OCI-LY7 (cell line): ENCODE measurements at regions not wholly inside any gene's neighbourhood (a gene's known extent, or its start where the extent isn't known, plus 50 kb on each side); places are given as distances from the start of the nearest gene placed in this dataset.

ENCODE experiments used
- BruUV-seq: library from RNA; stranded (reverse); fragments of 400-500 nt; replicated peaks from 2 replicates; lab custom pipeline; 2021; lab: Mats Ljungman, UMichigan
- CTCF ChIA-PET: fragments of 300-600 bp; sonication (Branson Sonifier 250); formaldehyde crosslinking; loops from one replicate; lab custom pipeline; 2022; ENCODE audit warnings: antibody characterized with exemption; ENCODE audit not compliant: unreplicated experiment; lab: Charles Lee
- POLR2A ChIA-PET: fragments of 300-600 bp; sonication (Branson Sonifier 250); formaldehyde crosslinking; loops from one replicate; lab custom pipeline; 2022; ENCODE audit warnings: antibody characterized with exemption; lab: Charles Lee
- DNase-seq: peaks from one replicate; pipeline ENCODE4 v3.0.0-alpha.2; 2015; ENCODE audit warnings: low spot score
- H2AFZ ChIP-seq: fragments of 200-600 bp; sonication (generic), shearing (Covaris generic); 2 replicates; pipeline ENCODE4 v1.6.1; 2014; ENCODE audit warnings: mild to moderate bottlenecking, antibody characterized with exemption, low read length, moderate library complexity
- H3K27ac ChIP-seq: fragments of 200-600 bp; sonication (generic); 2 replicates; pipeline ENCODE4 v1.5.1; 2014; ENCODE audit warnings: mixed run types, low read depth, mild to moderate bottlenecking, moderate library complexity, low read length, inconsistent platforms; ENCODE audit not compliant: poor library complexity, severe bottlenecking
- H3K36me3 ChIP-seq: fragments of 200-600 bp; sonication (generic); 2 replicates; pipeline ENCODE4 v1.6.1; 2014; ENCODE audit warnings: mild to moderate bottlenecking, antibody characterized with exemption, low read length, moderate library complexity, mixed read lengths; ENCODE audit not compliant: insufficient read depth
- H3K4me1 ChIP-seq: fragments of 200-600 bp; sonication (generic); 2 replicates; pipeline ENCODE4 v1.5.1; 2014; ENCODE audit warnings: mild to moderate bottlenecking, low read length; ENCODE audit not compliant: insufficient read depth, poor library complexity, severe bottlenecking
- H3K4me2 ChIP-seq: fragments of 200-600 bp; sonication (generic); 2 replicates; pipeline ENCODE4 v1.6.1; 2014; ENCODE audit warnings: mild to moderate bottlenecking, low read length
- H3K4me3 ChIP-seq: fragments of 200-600 bp; sonication (generic); 2 replicates; pipeline ENCODE4 v1.5.1; 2014; ENCODE audit warnings: mild to moderate bottlenecking, low read depth, low read length; ENCODE audit not compliant: poor library complexity, severe bottlenecking
- H3K79me2 ChIP-seq: fragments of 200-600 bp; sonication (generic); 2 replicates; pipeline ENCODE4 v1.6.1; 2016; ENCODE audit warnings: low read depth, mild to moderate bottlenecking, low read length, moderate library complexity, mixed read lengths; ENCODE audit not compliant: insufficient read depth
- H3K9me2 ChIP-seq: fragments of 200-600 bp; sonication (generic); 2 replicates; pipeline ENCODE4 v1.6.1; 2016; ENCODE audit warnings: mild to moderate bottlenecking, low read length, mixed read lengths; ENCODE audit not compliant: insufficient read depth
- H3K9me3 ChIP-seq: fragments of 200-600 bp; sonication (generic); 2 replicates; pipeline ENCODE4 v1.6.1; 2014; ENCODE audit warnings: mild to moderate bottlenecking, mixed run types, low read length, mixed read lengths
- H4K20me1 ChIP-seq: fragments of 200-600 bp; sonication (generic); 2 replicates; pipeline ENCODE4 v1.6.1; 2014; ENCODE audit warnings: mild to moderate bottlenecking, antibody characterized with exemption, low read length, moderate library complexity, mixed read lengths; ENCODE audit not compliant: insufficient read depth
- CTCF ChIP-seq: fragments of 200-600 bp; sonication (generic); conservative IDR thresholded peaks from 2 replicates; pipeline ENCODE4 v1.5.1; 2014; ENCODE audit warnings: mild to moderate bottlenecking, antibody characterized with exemption, low read length, moderate library complexity, mixed read lengths
- EZH2phosphoT487 ChIP-seq: fragments of 200-600 bp; sonication (generic); IDR thresholded peaks from 2 replicates; pipeline ENCODE4 v1.6.1; 2018; ENCODE audit warnings: low read depth, borderline replicate concordance, mild to moderate bottlenecking, mixed run types, antibody characterized with exemption, low read length, moderate library complexity, mixed read lengths
- intact Hi-C: fragments of 100-400 bp; cut with micrococcal nuclease; formaldehyde crosslinking; loops from one replicate; pipeline ENCODE4 v1.10.0; 2022; ENCODE audit not compliant: unreplicated experiment

- Histone ChIP-seq H3K36me3 (no peaks in the 10 kb centered on the region), H3K9me2 (no peaks in the 10 kb centered on the region), H3K4me2 (no peak overlapping the region), H3K9me3 (no peaks in the 10 kb centered on the region), H3K27ac (no peak overlapping the region), H3K4me1 (no peaks in the 10 kb centered on the region), H4K20me1 (no peaks in the 10 kb centered on the region), H3K79me2 (no peaks in the 10 kb centered on the region), H2AFZ (no peak overlapping the region), H3K4me3 (no peak overlapping the region)
- intact Hi-C loops: no loop called here
- ChIA-PET POLR2A (no interaction called here), CTCF (no interaction called here)
- BruUV-seq: no TSS peak
- TF ChIP-seq CTCF (no peak), EZH2phosphoT487 (no peak)
- no peak for DNase-seq
Measured at GRCh38 chr12:39127401-39127800, 222.0 kb upstream of the CPNE8 start.

- intact Hi-C loops: no loop called here
- ChIA-PET CTCF (no interaction called here), POLR2A (interaction anchor here (0.6 to 1.2 kb wide), 4 partner anchors 10 to 215 kb away, joined by 3 to 9 read pairs (median 4); no protein-coding TSS in a partner anchor)
- BruUV-seq: no TSS peak
- H3K27ac ChIP-seq: no peak overlapping the region
- H3K9me2 ChIP-seq: no peaks in the 10 kb centered on the region
- no peak overlapping the region for H3K4me3 ChIP-seq
- no peaks in the 10 kb centered on the region for H3K36me3 ChIP-seq
- H4K20me1 ChIP-seq: no peaks in the 10 kb centered on the region
- H3K79me2 ChIP-seq: no peaks in the 10 kb centered on the region
- TF ChIP-seq EZH2phosphoT487 (no peak), CTCF (no peak)
- no peak overlapping the region for H2AFZ ChIP-seq
- H3K4me1 ChIP-seq: no peaks in the 10 kb centered on the region
- no peak overlapping the region for H3K4me2 ChIP-seq
- H3K9me3 ChIP-seq: no peaks in the 10 kb centered on the region
- no peak for DNase-seq
Measured at GRCh38 chr12:39125566-39125965, 220.2 kb upstream of the CPNE8 start.

- no peak for TF ChIP-seq EZH2phosphoT487
- no peak for TF ChIP-seq CTCF
- no peaks in the 10 kb centered on the region for H4K20me1 ChIP-seq
- H3K4me3 ChIP-seq: no peak overlapping the region
- ChIA-PET CTCF (no interaction called here), POLR2A (interaction anchor here (0.8 kb wide), 1 partner anchor 214 kb away, joined by 9 read pairs; no protein-coding TSS in a partner anchor)
- no peaks in the 10 kb centered on the region for H3K9me3 ChIP-seq
- H2AFZ ChIP-seq: no peak overlapping the region
- no peaks in the 10 kb centered on the region for H3K9me2 ChIP-seq
- H3K79me2 ChIP-seq: no peaks in the 10 kb centered on the region
- no peak overlapping the region for H3K27ac ChIP-seq
- intact Hi-C loops: no loop called here
- H3K36me3 ChIP-seq: no peaks in the 10 kb centered on the region
- BruUV-seq: no TSS peak
- no peak for DNase-seq
- H3K4me2 ChIP-seq: no peak overlapping the region
- no peaks in the 10 kb centered on the region for H3K4me1 ChIP-seq
Measured at GRCh38 chr12:39124768-39125167, 219.4 kb upstream of the CPNE8 start.
